Type B pancreatic cell (in vitro differentiated cells): ENCODE measurements at regions not wholly inside any gene's neighbourhood (a gene's known extent, or its start where the extent isn't known, plus 50 kb on each side); places are given as distances from the start of the nearest gene placed in this dataset.
"Not testable (repeated sequence)": the region's sequence is repeated elsewhere in the genome, so short reads cannot be mapped to it uniquely, and the experiment has no call there.

Experiments used
- DNase-seq: peaks from one replicate; pipeline ENCODE4 v3.0.0; 2021; ENCODE audit warnings: mixed read lengths; ENCODE audit not compliant: unreplicated experiment; ENCODE audit errors: extremely low spot score
- H3K27ac Mint-ChIP-seq: 2 replicates; pipeline ENCODE4 v1.8.0; 2021; ENCODE audit warnings: mild to moderate bottlenecking, mixed read lengths
- H3K27me3 Mint-ChIP-seq: 2 replicates; pipeline ENCODE4 v1.8.0; 2021; ENCODE audit warnings: mixed read lengths
- H3K36me3 Mint-ChIP-seq: 2 replicates; pipeline ENCODE4 v1.8.0; 2021; ENCODE audit warnings: mixed read lengths
- H3K4me1 Mint-ChIP-seq: one replicate; pipeline ENCODE4 v1.8.0; 2021; ENCODE audit warnings: mixed read lengths; ENCODE audit not compliant: unreplicated experiment
- H3K4me3 Mint-ChIP-seq: 2 replicates; pipeline ENCODE4 v1.8.0; 2021; ENCODE audit warnings: mild to moderate bottlenecking, mixed read lengths
- H3K9me3 Mint-ChIP-seq: 2 replicates; pipeline ENCODE4 v1.8.0; 2021; ENCODE audit warnings: mixed read lengths
- CTCF ChIP-seq: fragments of 200-600 bp; sonication (generic); conservative IDR thresholded peaks from 2 replicates; pipeline ENCODE4 v1.5.0; 2021; ENCODE audit warnings: antibody characterized with exemption, mild to moderate bottlenecking

GRCh38 chr5:71783891-71784290 is 64.8 kb downstream of the CARTPT start:
- no peak for DNase-seq
- TF ChIP-seq CTCF: no peak
- no peak overlapping the region for H3K4me3 Mint-ChIP-seq
- H3K27ac Mint-ChIP-seq: no peak overlapping the region
- no peaks in the 10 kb centered on the region for H3K4me1 Mint-ChIP-seq
- no peaks in the 10 kb centered on the region for H3K36me3 Mint-ChIP-seq
- no peaks in the 10 kb centered on the region for H3K27me3 Mint-ChIP-seq
- H3K9me3 Mint-ChIP-seq: peaks cover 2% of the 10 kb centered on the region

GRCh38 chr5:71786337-71787055 is 67.4 kb downstream of the CARTPT start:
- peaks cover 3% of the 10 kb centered on the region for H3K27me3 Mint-ChIP-seq
- peaks cover 10% of the 10 kb centered on the region for H3K9me3 Mint-ChIP-seq
- no peaks in the 10 kb centered on the region for H3K4me1 Mint-ChIP-seq
- peaks cover 4% of the 10 kb centered on the region for H3K36me3 Mint-ChIP-seq
- no peak for DNase-seq
- no peak for TF ChIP-seq CTCF
- no peak overlapping the region for H3K4me3 Mint-ChIP-seq
- no peak overlapping the region for H3K27ac Mint-ChIP-seq

GRCh38 chr5:71788794-71789193 is 69.7 kb downstream of the CARTPT start:
- TF ChIP-seq CTCF: no peak
- H3K9me3 Mint-ChIP-seq: peaks cover 12% of the 10 kb centered on the region
- no peak for DNase-seq
- peaks cover 5% of the 10 kb centered on the region for H3K36me3 Mint-ChIP-seq
- H3K27ac Mint-ChIP-seq: no peak overlapping the region
- no peaks in the 10 kb centered on the region for H3K4me1 Mint-ChIP-seq
- peaks cover 3% of the 10 kb centered on the region for H3K27me3 Mint-ChIP-seq
- H3K4me3 Mint-ChIP-seq: no peak overlapping the region

- DNase-seq: no peak
- Mint-ChIP-seq H3K36me3 (peaks cover 5% of the 10 kb centered on the region), H3K27ac (no peak overlapping the region), H3K27me3 (peaks cover 3% of the 10 kb centered on the region), H3K9me3 (peaks cover 12% of the 10 kb centered on the region), H3K4me3 (no peak overlapping the region), H3K4me1 (no peaks in the 10 kb centered on the region)
- no peak for TF ChIP-seq CTCF
These were observed 70.7 kb downstream of the CARTPT start for GRCh38 chr5:71789746-71790145.

- peaks cover 3% of the 10 kb centered on the region for H3K27me3 Mint-ChIP-seq
- no peak for DNase-seq
- H3K36me3 Mint-ChIP-seq: peaks cover 5% of the 10 kb centered on the region
- no peak overlapping the region for H3K27ac Mint-ChIP-seq
- no peak for TF ChIP-seq CTCF
- no peak overlapping the region for H3K4me3 Mint-ChIP-seq
- peaks cover 12% of the 10 kb centered on the region for H3K9me3 Mint-ChIP-seq
- H3K4me1 Mint-ChIP-seq: no peaks in the 10 kb centered on the region
These were observed 71.4 kb downstream of the CARTPT start for GRCh38 chr5:71790433-71790832.

- not testable (repeated sequence) for H3K27me3 Mint-ChIP-seq, DNase-seq, H3K36me3 Mint-ChIP-seq, H3K27ac Mint-ChIP-seq, H3K4me1 Mint-ChIP-seq, H3K4me3 Mint-ChIP-seq
- H3K9me3 Mint-ChIP-seq: peaks cover 12% of the 10 kb centered on the region
These were observed 73.0 kb downstream of the CARTPT start for GRCh38 chr5:71792041-71792440.
